ENCODE measurements at regions not wholly inside any gene's neighbourhood (a gene's known extent, or its start where the extent isn't known, plus 50 kb on each side); places are given as distances from the start of the nearest gene placed in this dataset.

DNA sequence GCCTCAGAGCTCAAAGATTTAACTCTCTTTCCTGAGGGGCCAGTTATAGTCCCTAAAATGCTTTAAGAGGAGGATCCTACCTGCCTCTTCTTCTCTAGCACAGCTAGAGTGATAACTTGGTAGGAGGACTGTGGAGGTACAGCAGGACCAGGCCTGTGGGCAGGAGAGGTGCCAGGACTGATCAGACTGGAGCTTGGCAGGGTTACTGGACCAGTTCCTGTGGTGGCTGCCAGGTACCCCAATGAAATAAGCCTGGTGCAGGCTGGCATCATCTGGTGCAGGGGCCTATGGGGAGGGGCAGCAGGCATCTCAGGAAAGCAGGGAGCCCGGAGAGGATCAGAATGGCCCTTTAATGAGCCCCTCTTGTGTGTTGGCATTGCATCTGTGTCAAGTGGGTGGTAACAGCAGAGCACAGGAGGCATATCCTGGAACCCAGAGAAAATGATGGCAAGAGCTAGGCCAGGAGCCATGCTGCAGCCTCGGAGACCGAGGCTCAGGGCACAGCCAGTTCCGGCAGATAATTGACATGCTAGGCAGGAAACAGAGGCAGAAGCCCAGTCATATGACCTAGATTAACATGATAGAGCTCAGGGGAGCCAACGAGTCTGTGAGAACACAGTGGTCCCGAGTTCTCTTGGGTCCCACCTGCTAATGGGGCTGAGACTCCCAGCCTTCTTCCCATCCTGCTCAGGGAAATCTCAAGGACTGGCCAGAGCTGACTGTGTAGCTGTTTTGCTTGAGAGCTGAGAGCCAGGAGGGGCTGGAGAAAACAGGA lies 187.5 kb upstream of the ZBED5 start:
- H3K27me3 ChIP-seq: no peaks in the 10 kb centered on the region
- WGBS, 4 donors: 73 to 89% (median 83%) methylated on average over 4 to 6 of the region's 6 CpGs
- H3K4me1 ChIP-seq: no peaks in the 10 kb centered on the region
- H3K27ac ChIP-seq: no peak overlapping the region
- intact Hi-C loops (cut with DNase I): loop anchor here in 1 of 10 donors (10.0 kb wide), 1 partner anchor 219 kb away; no protein-coding TSS in a partner anchor
- DNase-seq (no peak), ATAC-seq (peak in 1 of 4 donors; percentile 24)
- TF ChIP-seq, protein P1, sequence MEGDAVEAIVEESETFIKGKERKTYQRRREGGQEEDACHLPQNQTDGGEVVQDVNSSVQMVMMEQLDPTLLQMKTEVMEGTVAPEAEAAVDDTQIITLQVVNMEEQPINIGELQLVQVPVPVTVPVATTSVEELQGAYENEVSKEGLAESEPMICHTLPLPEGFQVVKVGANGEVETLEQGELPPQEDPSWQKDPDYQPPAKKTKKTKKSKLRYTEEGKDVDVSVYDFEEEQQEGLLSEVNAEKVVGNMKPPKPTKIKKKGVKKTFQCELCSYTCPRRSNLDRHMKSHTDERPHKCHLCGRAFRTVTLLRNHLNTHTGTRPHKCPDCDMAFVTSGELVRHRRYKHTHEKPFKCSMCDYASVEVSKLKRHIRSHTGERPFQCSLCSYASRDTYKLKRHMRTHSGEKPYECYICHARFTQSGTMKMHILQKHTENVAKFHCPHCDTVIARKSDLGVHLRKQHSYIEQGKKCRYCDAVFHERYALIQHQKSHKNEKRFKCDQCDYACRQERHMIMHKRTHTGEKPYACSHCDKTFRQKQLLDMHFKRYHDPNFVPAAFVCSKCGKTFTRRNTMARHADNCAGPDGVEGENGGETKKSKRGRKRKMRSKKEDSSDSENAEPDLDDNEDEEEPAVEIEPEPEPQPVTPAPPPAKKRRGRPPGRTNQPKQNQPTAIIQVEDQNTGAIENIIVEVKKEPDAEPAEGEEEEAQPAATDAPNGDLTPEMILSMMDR (IDR thresholded peaks at IDR 0.05): no peak
- H3K9me3 ChIP-seq: peaks cover 0 to 6% (median 0%) of the 10 kb centered on the region in 12 donors
- H3K36me3 ChIP-seq: no peaks in the 10 kb centered on the region
- H3K4me3 ChIP-seq: no peak overlapping the region

DNA sequence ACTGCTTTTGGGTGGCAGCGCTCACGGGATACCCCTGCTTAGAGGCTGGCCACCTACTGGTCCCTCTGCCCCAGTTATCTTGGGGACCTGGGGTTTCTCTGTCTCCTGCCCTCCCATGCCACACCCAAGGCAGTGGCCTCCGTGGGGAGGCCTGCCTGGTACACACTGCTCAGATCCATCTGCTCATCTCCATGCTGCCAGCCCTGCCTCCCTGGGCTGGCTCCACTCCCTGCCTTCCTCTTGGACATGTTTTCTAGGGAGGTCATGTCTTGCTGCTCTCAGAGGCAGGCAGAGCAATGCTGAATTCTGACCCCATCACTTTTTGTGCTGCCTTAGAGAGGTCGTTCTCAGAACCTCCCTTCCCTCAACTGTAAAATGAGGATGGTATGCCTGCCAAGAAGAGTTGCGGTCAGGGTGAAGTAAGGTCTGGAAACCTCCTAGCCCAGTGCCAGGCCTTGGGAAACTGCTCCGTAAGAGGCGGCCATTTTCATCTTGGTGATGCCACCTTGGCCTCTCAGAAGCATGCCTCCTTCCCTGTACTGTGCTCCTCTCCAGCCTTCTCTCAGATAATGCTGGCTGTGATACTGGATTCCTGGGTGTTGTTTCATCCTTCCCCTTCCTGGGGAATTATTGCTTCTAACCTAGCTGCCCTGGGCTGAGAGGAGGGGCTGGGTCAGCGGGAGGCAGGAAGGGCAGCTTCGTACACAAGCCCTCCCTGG lies 186.4 kb upstream of the ZBED5 start:
- DNase-seq: no peak
- no peaks in the 10 kb centered on the region for H3K4me1 ChIP-seq
- no peak for TF ChIP-seq POLR2A (IDR thresholded peaks at IDR 0.05)
- TF ChIP-seq, protein P1 (IDR thresholded peaks at IDR 0.05): no peak

DNA sequence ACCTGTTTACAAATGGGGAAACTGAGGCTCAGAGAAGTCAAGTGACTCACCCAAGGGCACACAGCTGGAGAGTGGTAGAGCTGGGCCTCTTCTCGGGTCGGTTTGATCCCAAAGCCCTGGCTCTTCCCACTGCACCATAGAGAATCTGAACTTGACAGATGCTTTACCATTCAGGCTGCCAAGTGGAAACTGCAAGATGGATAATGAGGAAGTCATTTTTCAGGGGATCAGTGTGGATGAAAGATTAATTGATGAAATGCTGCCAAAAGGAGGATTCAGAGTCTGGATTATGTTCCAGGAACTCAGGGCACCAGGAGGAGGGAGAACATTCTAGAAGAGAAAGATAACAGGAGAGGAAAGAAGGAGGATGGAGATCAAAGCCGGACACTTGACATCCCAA lies 185.9 kb upstream of the ZBED5 start:
- intact Hi-C loops (cut with DNase I): loop anchor here in 2 of 10 donors (5.0 to 10.0 kb wide), 2 partner anchors 221 to 579 kb away; partner anchors contain the start of gene GALNT18 (in 1 of the 2)
- WGBS, 4 donors: 83 to 92% (median 90%) methylated on average over 3 of the region's 3 CpGs
- TF ChIP-seq, protein P1 (IDR thresholded peaks at IDR 0.05): no peak
- TF ChIP-seq POLR2A (IDR thresholded peaks at IDR 0.05): no peak
- Histone ChIP-seq H3K36me3 (no peaks in the 10 kb centered on the region), H3K4me3 (no peak overlapping the region), H3K4me1 (no peaks in the 10 kb centered on the region), H3K27me3 (no peaks in the 10 kb centered on the region), H3K27ac (no peak overlapping the region), H3K9me3 (no peaks in the 10 kb centered on the region)
- ATAC-seq (no peak), DNase-seq (no peak)

More for the DNA sequence above, 186.4 kb upstream of the ZBED5 start:
- 84 to 91% (median 86%) methylated on average over 9 of the region's 9 CpGs for WGBS, 4 donors
- no peaks in the 10 kb centered on the region for H3K36me3 ChIP-seq
- peak in 1 of 4 donors; percentile 27 for ATAC-seq
- H3K9me3 ChIP-seq: no peaks in the 10 kb centered on the region
- H3K4me3 ChIP-seq: no peak overlapping the region
- no peaks in the 10 kb centered on the region for H3K27me3 ChIP-seq
- intact Hi-C loops (cut with DNase I): loop anchor here in 2 of 10 donors (5.0 to 10.0 kb wide), 2 partner anchors 221 to 578 kb away; partner anchors contain the start of gene GALNT18 (in 1 of the 2)
- H3K27ac ChIP-seq: no peak overlapping the region
